Nephron (organoid): ENCODE measurements at regions not wholly inside any gene's neighbourhood (a gene's known extent, or its start where the extent isn't known, plus 50 kb on each side); places are given as distances from the start of the nearest gene placed in this dataset.

ENCODE experiments used
- H3K27ac Mint-ChIP-seq, 3 experiments: 2 replicates each; pipeline ENCODE4 v1.8.0; 2020; ENCODE audit warnings: mixed read lengths in 3 of 3, mild to moderate bottlenecking in 2 of 3, moderate library complexity in 1 of 3
- H3K27me3 Mint-ChIP-seq: 2 replicates; pipeline ENCODE4 v1.8.0; 2021; ENCODE audit warnings: low read depth, mild to moderate bottlenecking, moderate library complexity, mixed read lengths
- H3K36me3 Mint-ChIP-seq: 2 replicates; pipeline ENCODE4 v1.8.0; 2020; ENCODE audit warnings: low read depth, mixed read lengths
- H3K4me1 Mint-ChIP-seq: 2 replicates; pipeline ENCODE4 v1.8.0; 2020; ENCODE audit warnings: mixed read lengths
- H3K4me3 Mint-ChIP-seq, 3 experiments: 2 replicates each; pipeline ENCODE4 v1.8.0; 2020; ENCODE audit warnings: mild to moderate bottlenecking in 3 of 3, mixed read lengths in 3 of 3, moderate library complexity in 2 of 3
- H3K9me3 Mint-ChIP-seq: 2 replicates; pipeline ENCODE4 v1.8.0; 2020; ENCODE audit warnings: mixed read lengths
- TF ChIP-seq, protein P1 (sequence below), 3 experiments: fragments of 200-600 bp; sonication (generic); IDR thresholded peaks; one replicate each; pipeline ENCODE4 v1.5.0; 2021; ENCODE audit warnings: antibody characterized with exemption in 3 of 3; ENCODE audit not compliant: unreplicated experiment in 3 of 3

DNA sequence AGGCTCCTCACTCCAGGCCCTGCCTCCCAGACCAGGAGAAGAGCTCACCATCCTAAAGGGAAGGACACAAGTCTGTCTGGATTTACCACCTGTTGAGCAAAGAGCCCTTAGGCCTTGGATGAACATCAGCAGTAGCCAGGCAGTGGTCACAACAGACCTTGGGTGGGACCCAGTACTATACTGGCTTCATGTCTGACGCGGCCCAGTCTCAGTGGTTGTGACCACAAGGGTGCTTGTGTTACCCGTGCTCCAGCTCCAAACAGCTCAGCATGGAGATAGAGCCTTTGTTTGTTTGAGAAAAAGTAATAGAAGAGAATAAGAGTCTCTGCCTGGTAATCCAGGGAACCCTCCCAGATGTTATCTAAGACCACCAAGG is 617.4 kb downstream of the BRINP1 start:
- Mint-ChIP-seq H3K4me3 (no peak overlapping the region), H3K36me3 (no peaks in the 10 kb centered on the region), H3K9me3 (peaks cover 26% of the 10 kb centered on the region), H3K4me1 (no peaks in the 10 kb centered on the region), H3K27me3 (no peaks in the 10 kb centered on the region), H3K27ac (no peak overlapping the region)
- TF ChIP-seq, protein P1, sequence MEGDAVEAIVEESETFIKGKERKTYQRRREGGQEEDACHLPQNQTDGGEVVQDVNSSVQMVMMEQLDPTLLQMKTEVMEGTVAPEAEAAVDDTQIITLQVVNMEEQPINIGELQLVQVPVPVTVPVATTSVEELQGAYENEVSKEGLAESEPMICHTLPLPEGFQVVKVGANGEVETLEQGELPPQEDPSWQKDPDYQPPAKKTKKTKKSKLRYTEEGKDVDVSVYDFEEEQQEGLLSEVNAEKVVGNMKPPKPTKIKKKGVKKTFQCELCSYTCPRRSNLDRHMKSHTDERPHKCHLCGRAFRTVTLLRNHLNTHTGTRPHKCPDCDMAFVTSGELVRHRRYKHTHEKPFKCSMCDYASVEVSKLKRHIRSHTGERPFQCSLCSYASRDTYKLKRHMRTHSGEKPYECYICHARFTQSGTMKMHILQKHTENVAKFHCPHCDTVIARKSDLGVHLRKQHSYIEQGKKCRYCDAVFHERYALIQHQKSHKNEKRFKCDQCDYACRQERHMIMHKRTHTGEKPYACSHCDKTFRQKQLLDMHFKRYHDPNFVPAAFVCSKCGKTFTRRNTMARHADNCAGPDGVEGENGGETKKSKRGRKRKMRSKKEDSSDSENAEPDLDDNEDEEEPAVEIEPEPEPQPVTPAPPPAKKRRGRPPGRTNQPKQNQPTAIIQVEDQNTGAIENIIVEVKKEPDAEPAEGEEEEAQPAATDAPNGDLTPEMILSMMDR (IDR thresholded peaks at IDR 0.05; ENCODE audit: unreplicated experiment in 3 of 3), result no peak

DNA sequence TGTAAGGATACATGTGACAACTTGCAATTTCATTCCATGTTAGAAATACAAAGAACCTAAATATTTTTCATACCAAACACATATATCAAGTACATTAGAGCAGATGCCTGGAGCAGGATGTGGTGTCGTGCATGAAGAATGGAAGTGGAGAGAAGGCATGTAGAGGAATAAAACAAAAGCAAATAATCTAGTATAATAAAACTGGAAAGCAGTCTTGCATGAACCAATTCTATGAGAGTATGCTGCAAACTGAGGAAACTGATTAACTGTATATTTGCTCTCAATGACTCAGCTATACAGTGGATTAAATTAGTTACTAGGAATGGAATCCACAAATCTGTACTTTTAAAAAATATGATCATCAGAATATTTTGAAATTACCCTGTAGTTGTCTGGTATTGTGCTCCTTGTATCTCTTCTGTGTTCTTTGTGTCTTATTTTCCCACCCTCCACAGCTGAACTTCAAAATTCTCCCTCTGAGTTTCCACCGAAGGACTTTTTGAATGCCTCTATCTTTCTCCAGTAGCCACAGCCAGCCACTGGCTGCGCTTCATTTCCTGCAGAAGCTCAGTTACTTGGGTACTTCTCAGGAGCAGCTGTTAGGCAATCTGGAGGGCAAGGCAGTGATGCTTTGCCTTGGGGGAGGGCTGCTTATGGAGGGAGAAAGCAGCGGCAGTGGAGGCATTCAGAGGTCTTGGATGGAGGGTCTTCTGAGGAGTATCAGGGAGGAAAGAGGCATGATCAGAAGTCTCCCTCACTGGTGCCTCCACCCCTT is 608.0 kb downstream of the BRINP1 start:
- Mint-ChIP-seq H3K36me3 (no peaks in the 10 kb centered on the region), H3K27ac (no peak overlapping the region), H3K9me3 (peaks cover 13% of the 10 kb centered on the region), H3K27me3 (no peaks in the 10 kb centered on the region), H3K4me1 (no peaks in the 10 kb centered on the region), H3K4me3 (no peak overlapping the region)
- TF ChIP-seq, protein P1 (IDR thresholded peaks at IDR 0.05; ENCODE audit: unreplicated experiment in 3 of 3), result no peak

DNA sequence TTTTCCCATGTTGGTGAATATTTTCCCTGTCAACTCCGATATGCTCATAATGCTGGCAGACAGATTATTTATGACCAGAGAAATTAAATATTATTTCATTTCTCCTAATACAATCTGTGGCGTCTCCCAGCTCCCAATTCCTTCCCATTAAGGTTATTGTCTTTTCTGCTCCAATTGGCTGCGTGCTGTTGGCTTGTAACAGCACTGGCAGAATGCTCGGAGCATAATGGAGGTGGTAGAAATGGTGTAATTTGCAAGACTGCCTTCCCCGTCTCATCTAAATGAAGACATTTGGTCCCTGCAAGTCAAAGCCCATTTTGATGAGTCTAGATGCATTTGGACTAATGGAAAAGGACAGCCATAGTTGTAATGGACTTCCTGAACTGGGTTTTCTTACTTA is 601.7 kb downstream of the BRINP1 start:
- H3K4me1 Mint-ChIP-seq, result no peaks in the 10 kb centered on the region
- no peaks in the 10 kb centered on the region for H3K36me3 Mint-ChIP-seq
- TF ChIP-seq, protein P1 (IDR thresholded peaks at IDR 0.05; ENCODE audit: unreplicated experiment in 3 of 3), result no peak
- H3K9me3 Mint-ChIP-seq, result no peaks in the 10 kb centered on the region
- peaks cover 3% of the 10 kb centered on the region for H3K27me3 Mint-ChIP-seq
- H3K4me3 Mint-ChIP-seq, result no peak overlapping the region
- H3K27ac Mint-ChIP-seq, result no peak overlapping the region

DNA sequence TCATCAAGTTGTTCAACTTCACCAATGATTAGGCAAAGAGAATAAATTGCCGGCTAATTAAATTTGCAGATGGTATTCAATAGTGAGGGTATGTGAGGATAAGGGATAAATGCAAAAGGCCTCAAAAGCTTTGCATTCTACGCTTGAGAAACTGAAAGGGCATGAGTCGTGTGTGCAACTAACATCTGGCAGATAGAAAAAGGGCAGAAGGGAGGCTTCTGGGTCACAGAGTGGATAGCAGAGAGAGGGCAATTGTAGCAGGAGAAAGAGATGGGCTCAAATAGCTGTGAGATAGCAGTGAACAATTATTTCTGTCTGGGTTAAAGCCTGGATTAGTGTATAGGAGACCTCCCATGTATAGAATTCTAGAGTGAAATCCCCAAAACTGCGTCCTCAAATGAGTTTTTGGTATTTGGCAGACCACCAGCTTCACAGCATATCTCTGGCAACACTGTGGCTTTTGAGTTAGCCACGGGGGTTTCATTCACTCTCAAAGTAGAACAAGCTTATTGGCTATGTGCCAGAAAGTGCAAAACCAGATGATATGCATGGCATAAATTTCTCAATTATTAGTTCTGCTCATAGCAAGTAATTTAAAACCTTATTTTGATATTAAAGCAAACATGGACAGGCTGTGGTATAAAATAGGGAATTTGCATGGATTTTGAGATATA is 586.3 kb downstream of the BRINP1 start:
- H3K9me3 Mint-ChIP-seq, result no peaks in the 10 kb centered on the region
- peaks cover 15% of the 10 kb centered on the region for H3K27me3 Mint-ChIP-seq
- H3K4me1 Mint-ChIP-seq, result no peaks in the 10 kb centered on the region
- no peak overlapping the region for H3K4me3 Mint-ChIP-seq
- no peak overlapping the region for H3K27ac Mint-ChIP-seq
- no peaks in the 10 kb centered on the region for H3K36me3 Mint-ChIP-seq
- TF ChIP-seq, protein P1 (IDR thresholded peaks at IDR 0.05; ENCODE audit: unreplicated experiment in 3 of 3), result no peak

DNA sequence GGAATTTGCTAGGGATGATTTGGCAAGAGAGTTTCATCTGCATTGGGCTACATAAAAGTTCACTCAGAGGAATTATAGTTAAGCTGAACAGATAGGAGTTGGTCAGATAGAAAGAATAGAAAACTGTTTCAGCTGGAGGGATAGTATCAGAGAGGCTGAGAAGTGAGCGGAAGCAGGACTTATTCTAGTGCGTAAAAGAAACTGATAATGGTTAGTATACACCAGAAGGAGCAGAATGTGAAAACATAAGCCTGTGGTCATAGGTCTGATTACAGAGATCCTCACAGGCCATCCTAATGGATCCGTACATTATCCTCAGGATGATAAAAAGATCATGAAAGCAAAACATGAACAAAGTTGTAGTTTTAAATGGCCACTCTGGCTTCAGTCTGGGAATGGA is 585.2 kb downstream of the BRINP1 start:
- Mint-ChIP-seq H3K36me3 (no peaks in the 10 kb centered on the region), H3K27me3 (peaks cover 13% of the 10 kb centered on the region), H3K4me3 (no peak overlapping the region), H3K27ac (no peak overlapping the region), H3K9me3 (no peaks in the 10 kb centered on the region), H3K4me1 (no peaks in the 10 kb centered on the region)
- TF ChIP-seq, protein P1 (IDR thresholded peaks at IDR 0.05; ENCODE audit: unreplicated experiment in 3 of 3), result no peak

DNA sequence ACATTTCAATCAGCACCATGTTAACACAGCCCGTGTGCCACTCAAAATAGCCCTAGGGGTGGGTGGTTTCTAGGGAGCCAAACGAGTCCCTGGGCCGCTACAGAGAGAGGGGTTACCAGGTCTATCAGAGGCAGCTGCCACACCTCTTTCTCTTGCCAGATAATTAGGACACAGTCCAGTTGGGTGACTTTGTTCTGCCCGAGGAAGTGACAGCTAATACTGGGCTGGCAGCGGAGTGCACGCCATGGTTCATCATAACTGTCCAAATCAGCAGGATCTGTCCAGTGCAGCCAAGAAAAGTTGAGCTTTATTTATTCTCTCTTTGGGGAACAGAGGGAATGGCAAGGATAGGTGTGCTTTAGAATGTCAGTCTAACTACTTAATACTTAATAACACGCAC is 583.8 kb downstream of the BRINP1 start:
- TF ChIP-seq, protein P1 (IDR thresholded peaks at IDR 0.05; ENCODE audit: unreplicated experiment in 3 of 3), result no peak
- no peak overlapping the region for H3K4me3 Mint-ChIP-seq
- H3K27me3 Mint-ChIP-seq, result peaks cover 8% of the 10 kb centered on the region
- H3K36me3 Mint-ChIP-seq, result no peaks in the 10 kb centered on the region
- H3K27ac Mint-ChIP-seq, result no peak overlapping the region
- no peaks in the 10 kb centered on the region for H3K4me1 Mint-ChIP-seq
- H3K9me3 Mint-ChIP-seq, result no peaks in the 10 kb centered on the region
